Upper lobe of right lung (tissue), 1 donor: ENCODE measurements at regions not wholly inside any gene's neighbourhood (a gene's known extent, or its start where the extent isn't known, plus 50 kb on each side); places are given as distances from the start of the nearest gene placed in this dataset.

Source experiments
- ATAC-seq: fragments of 200-7000 bp; cut with Tn5 transposase; one replicate; pipeline ENCODE4 v1.9.1; 2020; ENCODE audit warnings: mild to moderate bottlenecking, moderate library complexity
- DNase-seq: peaks from one replicate; pipeline ENCODE4 v3.0.0-alpha.2; 2020
- H3K27ac ChIP-seq: fragments of 200-600 bp; one replicate; pipeline ENCODE4 v1.8.0; 2022
- H3K27me3 ChIP-seq: fragments of 200-600 bp; one replicate; pipeline ENCODE4 v1.8.0; 2022; ENCODE audit warnings: mild to moderate bottlenecking
- H3K36me3 ChIP-seq: fragments of 200-600 bp; one replicate; pipeline ENCODE4 v1.8.0; 2022
- H3K4me1 ChIP-seq: fragments of 200-600 bp; one replicate; pipeline ENCODE4 v1.8.0; 2022
- H3K4me3 ChIP-seq: fragments of 200-600 bp; one replicate; pipeline ENCODE4 v1.8.0; 2022; ENCODE audit warnings: mild to moderate bottlenecking
- H3K9me3 ChIP-seq: fragments of 200-600 bp; one replicate; pipeline ENCODE4 v1.8.0; 2022
- intact Hi-C: fragments of 100-400 bp; cut with DNase I; formaldehyde crosslinking; loops from one replicate; pipeline ENCODE4 v1.11.0; 2022
- TF ChIP-seq, protein P1 (sequence below): fragments of 200-600 bp; IDR thresholded peaks from one replicate; pipeline ENCODE4 v1.8.0; 2022; ENCODE audit warnings: antibody characterized with exemption
- donor health status: DM: no; HTN: yes; CAD: no; lungs with severe emphysema.

DNA sequence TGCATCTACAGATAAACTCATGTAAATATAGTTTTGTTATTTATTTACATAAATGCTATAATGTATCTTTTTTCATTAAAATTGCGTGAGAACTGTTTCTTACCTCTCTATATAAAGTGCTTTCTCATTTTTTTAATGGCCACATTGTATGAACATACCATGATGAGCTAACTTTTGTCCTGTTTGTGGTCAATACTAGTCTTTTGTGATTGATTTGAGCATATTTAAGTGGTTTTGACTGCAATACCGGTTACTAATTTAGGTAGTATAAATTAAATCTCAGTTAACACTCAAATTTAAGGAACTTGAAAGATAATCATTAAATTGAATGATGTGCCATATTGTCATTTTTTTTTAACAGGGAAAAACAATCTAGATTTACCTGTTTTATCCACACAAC is 108.2 kb downstream of the HAUS1 start:
- no peak for DNase-seq
- ATAC-seq: no peak
- Histone ChIP-seq H3K9me3 (no peaks in the 10 kb centered on the region), H3K27me3 (no peaks in the 10 kb centered on the region), H3K27ac (no peak overlapping the region), H3K4me3 (no peak overlapping the region), H3K4me1 (peaks cover 14% of the 10 kb centered on the region), H3K36me3 (peaks cover 12% of the 10 kb centered on the region)
- TF ChIP-seq, protein P1, sequence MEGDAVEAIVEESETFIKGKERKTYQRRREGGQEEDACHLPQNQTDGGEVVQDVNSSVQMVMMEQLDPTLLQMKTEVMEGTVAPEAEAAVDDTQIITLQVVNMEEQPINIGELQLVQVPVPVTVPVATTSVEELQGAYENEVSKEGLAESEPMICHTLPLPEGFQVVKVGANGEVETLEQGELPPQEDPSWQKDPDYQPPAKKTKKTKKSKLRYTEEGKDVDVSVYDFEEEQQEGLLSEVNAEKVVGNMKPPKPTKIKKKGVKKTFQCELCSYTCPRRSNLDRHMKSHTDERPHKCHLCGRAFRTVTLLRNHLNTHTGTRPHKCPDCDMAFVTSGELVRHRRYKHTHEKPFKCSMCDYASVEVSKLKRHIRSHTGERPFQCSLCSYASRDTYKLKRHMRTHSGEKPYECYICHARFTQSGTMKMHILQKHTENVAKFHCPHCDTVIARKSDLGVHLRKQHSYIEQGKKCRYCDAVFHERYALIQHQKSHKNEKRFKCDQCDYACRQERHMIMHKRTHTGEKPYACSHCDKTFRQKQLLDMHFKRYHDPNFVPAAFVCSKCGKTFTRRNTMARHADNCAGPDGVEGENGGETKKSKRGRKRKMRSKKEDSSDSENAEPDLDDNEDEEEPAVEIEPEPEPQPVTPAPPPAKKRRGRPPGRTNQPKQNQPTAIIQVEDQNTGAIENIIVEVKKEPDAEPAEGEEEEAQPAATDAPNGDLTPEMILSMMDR: no peak
- intact Hi-C loops: no loop called here

DNA sequence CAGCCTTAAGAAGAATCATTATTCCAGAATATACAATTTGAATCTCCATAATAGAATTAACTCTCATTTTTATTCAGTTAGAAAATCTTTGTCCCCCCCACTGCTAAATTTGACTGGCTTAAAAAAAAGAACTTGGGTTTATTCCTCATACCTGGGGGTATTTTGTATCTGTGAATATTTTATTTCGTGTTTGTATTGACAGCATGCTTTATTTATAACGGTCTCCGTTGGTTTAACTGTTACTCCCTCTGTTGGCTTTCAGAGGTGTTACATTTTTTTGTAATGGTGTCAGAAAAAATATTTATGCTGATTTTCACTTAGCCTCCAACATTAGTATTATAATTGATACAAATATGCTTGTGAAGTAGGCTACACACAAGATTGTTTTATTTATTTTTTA is 109.1 kb downstream of the HAUS1 start:
- intact Hi-C loops: no loop called here
- H3K27ac ChIP-seq: no peak overlapping the region
- H3K4me1 ChIP-seq: peaks cover 14% of the 10 kb centered on the region
- ATAC-seq (no peak), DNase-seq (no peak)
- peaks cover 12% of the 10 kb centered on the region for H3K36me3 ChIP-seq
- H3K9me3 ChIP-seq: no peaks in the 10 kb centered on the region
- TF ChIP-seq, protein P1: peak; percentile 38
- no peaks in the 10 kb centered on the region for H3K27me3 ChIP-seq
- H3K4me3 ChIP-seq: no peak overlapping the region

DNA sequence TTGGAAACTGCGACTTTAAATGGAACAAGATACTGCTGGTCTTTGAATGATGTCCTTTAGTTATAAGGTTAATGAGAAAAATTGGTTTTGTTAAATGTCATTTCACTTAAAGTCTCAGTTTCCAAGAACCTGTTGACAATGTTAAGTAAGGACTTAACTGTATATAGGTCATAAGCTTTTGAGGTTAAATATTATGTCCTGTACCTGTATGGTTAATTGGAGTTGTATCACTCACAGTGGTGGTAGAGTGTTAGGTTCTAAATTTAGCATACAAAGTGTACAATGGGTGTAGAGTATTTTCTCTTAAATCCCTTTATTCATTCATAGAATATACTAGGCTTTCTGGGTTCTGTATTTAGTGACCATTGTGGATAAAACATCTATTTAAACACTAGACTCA is 110.2 kb downstream of the HAUS1 start:
- ATAC-seq (no peak), DNase-seq (no peak)
- TF ChIP-seq, protein P1: no peak
- Histone ChIP-seq H3K36me3 (peaks cover 12% of the 10 kb centered on the region), H3K27me3 (no peaks in the 10 kb centered on the region), H3K27ac (no peak overlapping the region), H3K4me3 (no peak overlapping the region), H3K4me1 (peaks cover 14% of the 10 kb centered on the region), H3K9me3 (no peaks in the 10 kb centered on the region)
- intact Hi-C loops: no loop called here

DNA sequence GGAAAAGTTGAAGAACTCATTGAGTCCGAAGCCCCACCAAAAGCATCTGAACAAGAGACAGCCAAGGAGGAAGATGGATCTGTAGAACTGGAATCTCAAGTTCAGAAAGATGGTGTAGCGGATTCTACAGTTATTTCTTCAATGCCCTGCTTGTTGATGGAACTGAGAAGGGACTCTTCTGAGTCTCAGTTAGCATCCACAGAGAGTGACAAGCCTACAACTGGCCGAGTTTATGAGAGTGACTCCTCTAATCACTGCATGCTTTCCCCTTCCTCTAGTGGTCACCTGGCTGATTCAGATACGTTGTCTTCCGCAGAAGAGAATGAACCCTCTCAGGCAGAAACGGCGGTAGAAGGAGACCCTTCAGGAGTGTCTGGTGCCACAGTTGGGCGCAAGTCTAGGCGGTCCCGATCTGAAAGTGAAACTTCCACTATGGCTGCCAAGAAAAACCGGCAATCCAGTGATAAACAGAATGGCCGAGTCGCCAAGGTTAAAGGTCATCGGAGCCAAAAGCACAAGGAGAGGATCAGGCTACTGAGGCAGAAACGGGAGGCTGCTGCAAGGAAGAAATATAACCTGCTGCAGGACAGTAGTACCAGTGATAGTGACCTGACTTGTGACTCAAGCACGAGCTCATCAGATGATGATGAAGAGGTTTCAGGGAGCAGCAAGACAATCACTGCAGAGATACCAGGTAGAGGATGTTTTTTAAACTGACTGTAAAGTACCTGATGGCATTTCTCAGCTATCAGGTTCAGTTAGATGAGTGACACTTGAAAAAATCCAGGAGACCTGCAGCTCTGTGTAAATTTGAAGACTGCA is 111.9 kb downstream of the HAUS1 start:
- Histone ChIP-seq H3K27me3 (no peaks in the 10 kb centered on the region), H3K9me3 (no peaks in the 10 kb centered on the region), H3K4me1 (peaks cover 14% of the 10 kb centered on the region), H3K4me3 (no peak overlapping the region), H3K36me3 (peaks cover 12% of the 10 kb centered on the region), H3K27ac (no peak overlapping the region)
- TF ChIP-seq, protein P1: no peak
- no peak for ATAC-seq
- no peak for DNase-seq
- intact Hi-C loops: no loop called here

DNA sequence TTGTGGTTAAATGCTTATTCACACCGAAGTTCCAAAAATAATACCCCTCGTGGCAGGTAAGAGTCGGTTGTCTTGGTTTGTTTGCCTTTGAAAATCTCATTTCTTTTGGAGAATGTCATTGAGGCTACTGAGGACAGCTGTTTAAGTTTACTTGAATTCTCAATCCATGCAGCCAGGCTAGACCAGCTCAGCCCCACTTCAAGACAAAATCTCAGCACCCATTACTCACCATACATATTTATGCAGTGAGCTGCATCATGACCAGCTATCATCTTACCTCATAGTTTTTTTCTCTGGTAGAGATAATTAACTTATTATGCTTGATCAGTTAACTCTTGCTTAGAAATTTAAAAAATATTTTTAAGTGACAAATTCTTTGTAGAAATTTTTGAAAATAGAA is 115.9 kb downstream of the HAUS1 start:
- Histone ChIP-seq H3K36me3 (peaks cover 12% of the 10 kb centered on the region), H3K27me3 (no peaks in the 10 kb centered on the region), H3K27ac (no peak overlapping the region), H3K9me3 (no peaks in the 10 kb centered on the region), H3K4me1 (no peaks in the 10 kb centered on the region), H3K4me3 (no peak overlapping the region)
- DNase-seq (no peak), ATAC-seq (no peak)
- TF ChIP-seq, protein P1: no peak
- intact Hi-C loops: no loop called here
